HG03097 (cell line): ENCODE measurements at regions not wholly inside any gene's neighbourhood (a gene's known extent, or its start where the extent isn't known, plus 50 kb on each side); places are given as distances from the start of the nearest gene placed in this dataset.
"Not testable (repeated sequence)": the region's sequence is repeated elsewhere in the genome, so short reads cannot be mapped to it uniquely, and the experiment has no call there.

ENCODE experiments used
- ATAC-seq: cut with Tn5 transposase; IDR thresholded peaks from one replicate; pipeline ENCODE4 v1.9.1; 2021; ENCODE audit not compliant: unreplicated experiment, low FRiP score

DNA sequence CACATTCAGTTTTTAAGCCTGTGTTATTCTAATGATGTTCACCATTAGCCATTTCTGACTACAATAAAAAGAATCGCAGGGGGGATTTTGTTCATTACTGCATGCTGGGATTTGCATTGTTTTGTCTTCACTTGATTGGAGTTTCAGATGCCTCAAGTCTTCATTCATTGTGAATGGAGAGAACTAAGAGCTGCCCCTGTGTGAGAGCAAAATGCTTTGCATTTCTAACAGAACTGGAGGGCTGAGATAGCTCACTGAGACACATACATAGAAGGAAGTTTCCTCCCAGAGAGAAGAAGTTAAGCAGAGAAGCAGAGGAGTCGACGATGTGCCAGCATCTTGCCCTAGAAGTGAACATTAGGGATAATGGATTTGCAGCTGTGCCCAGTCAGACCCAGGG, 113.5 kb upstream of the GATB start:
- no peak for ATAC-seq

DNA sequence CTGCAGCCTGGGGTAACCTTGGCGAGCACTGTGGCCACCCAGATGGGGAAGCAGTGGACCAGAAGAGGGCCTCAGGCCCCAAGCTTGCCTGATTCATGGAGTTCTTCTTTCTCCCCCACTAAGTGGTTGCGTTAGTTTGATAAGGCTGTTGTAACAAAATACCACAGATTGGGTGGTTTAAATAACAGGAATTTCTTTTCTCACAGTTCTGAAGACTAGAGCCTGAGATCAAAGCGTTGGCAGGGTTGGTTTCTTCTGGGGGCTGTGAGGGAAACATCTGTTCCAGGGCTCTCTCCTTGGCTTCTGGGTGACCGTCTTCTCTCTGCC, 105.7 kb upstream of the GATB start:
- ATAC-seq: no peak

DNA sequence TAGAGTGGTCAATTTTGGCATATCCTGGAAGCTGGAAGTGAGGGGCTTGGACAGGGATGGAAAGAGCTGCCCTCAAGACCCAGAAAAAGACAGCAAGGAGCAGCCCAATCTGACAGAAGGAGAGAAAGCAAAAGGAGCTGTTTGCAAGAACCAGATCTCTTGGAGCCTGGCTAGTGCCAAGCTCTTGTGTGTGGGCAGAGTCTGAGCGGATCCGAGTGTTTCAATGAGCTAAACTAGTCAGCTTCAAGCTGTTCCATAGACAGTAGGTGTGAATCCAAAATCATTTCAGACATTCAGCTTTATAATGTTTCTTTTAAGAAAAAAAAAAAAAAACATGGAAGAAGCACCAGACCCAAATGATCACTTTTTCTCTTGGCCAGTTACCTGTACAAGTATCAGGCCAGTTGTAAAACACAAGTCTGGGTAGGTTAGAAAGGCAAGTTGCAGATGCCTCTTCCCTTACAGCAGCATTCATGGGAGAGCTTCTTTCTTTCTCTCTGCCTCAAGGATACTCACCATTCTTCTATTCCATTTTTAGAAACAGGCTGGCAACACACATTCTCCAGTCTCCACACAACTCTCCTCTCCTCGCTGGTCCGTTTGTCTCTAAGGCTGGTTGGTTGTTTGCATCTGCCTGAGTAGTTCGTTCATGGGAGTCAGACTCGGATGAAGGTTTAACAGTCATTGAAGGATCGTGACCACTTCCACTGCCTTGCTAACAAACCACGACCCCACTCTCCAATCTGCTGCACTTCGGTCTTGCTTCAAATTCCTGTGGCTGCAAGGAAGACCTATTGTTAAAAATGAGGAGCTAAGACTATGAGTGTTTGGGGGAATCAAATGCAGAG, 105.2 kb upstream of the GATB start:
- no peak for ATAC-seq

DNA sequence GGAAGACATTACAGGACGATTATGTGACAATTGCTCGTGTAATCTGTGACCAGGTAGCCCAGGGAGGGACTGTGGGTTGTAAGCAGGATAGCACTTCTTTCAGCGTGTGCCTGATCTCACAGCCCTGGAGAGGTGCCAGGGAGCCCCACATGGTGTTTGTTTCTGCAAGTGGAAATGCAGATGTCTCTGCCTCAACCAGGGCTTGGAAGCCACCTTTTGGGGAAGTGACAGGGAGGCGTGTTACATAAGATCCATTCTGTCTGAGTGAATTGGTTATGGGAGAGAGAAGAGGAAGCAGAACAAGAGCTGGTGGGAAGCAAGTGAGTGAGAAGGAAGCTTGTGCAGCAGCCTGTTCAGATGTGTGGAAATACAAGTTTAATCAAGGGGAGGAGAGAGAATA, 104.5 kb upstream of the GATB start:
- ATAC-seq: no peak

DNA sequence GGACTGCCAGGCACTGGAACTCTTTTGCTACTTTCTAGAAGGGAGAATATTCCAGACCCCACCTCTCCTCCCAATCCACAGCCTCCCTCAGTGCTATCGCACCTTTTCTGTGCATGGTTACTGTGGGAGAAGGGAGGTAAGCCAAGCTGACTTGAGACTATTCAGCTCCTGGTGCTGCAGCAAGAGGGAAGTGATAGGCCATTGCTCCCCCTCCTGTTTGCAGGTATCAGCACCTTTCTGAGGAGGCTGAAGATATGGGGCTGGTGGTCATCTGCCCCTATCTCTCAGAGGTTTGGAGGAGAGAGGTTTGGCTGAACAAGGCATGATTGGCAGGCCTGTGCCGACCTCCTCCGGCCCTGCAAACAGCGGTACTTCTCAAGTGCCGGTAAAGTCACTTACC, 103.3 kb upstream of the GATB start:
- no peak for ATAC-seq

DNA sequence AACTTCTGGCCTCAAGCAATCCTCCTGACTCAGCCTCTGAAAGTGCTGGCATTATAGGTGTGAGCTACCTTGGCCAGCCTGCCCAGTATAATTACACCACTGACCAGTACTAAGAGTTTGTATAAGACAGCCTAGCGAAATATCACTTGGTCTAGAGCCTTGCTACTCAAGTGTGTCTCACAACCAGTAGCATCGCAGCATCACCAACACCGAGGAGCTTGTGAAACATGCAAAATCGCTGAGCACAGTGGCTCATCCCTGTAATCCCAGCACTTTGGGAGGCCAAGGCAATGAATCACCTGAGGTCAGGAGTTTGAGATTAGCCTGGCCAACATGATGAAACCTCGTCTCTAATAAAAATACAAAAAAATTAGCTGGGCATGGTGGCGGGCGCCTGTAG, 102.0 kb upstream of the GATB start:
- no peak for ATAC-seq

DNA sequence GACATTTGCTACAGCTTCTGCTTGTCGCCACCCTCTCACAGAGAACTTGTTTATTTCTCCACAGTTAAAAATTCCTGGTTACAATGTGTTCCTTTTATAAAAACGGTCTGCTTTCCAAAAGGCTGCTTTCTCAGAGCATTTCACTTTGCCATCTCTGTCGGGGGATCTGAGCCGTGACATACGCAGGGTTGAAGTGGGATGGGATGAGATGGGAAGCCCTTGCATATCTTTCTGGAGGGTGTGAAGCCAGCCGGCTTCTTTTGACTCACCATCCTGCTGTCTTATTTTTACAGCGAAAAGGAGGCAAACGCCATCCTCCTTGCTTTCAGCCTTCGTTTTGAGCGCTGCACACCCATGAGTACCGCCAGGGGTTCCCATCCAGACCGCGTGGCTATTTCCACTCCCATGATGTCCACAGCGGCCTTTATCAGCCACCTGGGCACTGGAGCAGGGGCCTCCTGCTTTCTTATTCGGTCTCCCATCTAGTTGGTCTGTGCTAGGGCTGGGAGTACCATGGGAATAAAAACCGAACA, 99.8 kb upstream of the GATB start:
- no peak for ATAC-seq

DNA sequence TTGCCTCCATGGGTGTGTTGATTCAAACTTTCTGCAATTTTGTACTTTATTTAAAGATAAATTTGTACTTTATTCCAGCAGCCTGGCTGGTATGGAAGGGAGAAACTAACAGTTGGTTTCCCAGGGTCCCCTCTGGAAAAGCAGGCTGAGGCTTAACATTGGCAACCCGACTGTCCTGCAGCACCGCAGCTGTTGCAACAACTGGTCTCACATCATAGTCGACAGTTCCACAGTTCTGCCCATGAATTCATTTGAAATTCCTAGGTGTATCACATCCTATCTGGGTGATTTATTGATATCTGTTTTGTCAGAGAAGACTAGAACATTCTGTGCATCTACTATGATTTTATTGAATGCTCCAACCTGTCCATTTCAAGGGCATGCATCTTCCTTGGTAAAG, 98.8 kb upstream of the GATB start:
- no peak for ATAC-seq

DNA sequence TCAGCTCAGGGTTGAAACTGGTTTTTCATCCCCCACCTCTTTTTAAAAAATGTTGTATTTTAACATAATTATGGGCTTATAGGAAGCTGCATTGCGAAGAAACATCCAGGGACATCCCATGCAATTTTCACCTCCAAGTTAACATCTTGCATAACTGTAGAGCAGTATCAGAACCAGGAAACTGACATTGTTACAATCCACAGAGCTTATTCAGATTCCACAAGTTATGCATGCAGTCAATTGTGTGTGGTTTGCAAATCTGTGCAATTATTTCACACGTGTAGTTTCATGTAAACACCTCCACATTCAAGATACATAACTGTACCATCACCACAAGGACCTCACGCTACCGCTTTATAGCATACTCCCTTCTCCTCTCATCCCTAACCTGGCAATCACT, 97.5 kb upstream of the GATB start:
- no peak for ATAC-seq

DNA sequence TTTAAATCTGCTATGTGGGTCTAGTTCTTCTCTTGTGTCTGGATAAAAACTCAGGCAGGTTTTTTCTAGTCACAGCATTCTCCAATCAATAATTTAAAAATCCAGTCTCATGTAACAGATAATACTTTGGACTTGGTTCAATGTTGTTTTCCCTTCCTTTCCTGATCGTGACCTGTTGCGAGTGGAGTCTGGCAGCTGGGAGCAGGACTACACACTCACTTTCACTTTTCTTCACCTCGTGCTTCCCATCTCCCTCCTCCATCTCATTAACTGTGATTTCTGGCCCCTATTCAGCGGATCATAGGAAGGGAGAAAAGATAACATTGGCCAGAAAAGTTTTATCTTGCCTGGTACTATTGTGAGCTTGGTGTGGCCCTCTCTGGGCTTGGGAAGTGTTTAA, 96.6 kb upstream of the GATB start:
- ATAC-seq: no peak

DNA sequence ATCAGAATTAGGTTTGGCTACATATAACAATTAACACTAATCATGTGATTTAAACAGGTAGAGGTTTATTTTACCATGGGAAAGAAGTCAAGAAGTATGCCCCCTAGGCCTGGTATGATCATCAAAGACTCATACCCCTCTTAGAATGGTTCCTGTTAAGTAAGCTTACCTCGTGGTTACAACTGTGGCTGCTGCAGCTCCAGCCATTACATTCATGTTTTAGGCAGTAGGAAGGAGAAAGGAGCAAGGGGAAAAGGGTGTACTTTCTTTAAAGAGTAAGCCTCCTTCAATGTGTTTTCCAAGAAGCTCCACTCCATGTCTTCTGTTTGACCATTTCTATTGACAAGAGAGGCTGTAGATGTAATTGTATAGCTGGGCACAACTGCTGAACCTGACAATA, 94.9 kb upstream of the GATB start:
- ATAC-seq: no peak

DNA sequence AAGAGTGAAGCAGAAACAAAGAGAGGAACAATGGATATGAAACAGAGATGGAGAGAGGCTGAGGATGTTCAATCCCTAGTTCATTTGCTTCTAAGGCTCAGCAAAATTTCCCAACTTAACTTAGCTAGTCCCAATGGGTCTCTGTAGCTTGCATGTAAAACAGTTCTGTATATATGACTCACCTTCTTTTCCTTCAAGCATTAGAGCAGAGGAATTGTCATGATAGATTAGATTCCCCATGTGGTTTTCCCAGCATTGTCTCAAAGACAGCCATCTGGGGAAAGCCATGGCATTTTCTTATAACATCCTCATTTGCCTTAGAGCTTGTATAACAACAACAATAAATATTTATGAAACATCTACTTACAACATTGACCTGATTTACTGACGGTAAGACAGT, 93.9 kb upstream of the GATB start:
- no peak for ATAC-seq

DNA sequence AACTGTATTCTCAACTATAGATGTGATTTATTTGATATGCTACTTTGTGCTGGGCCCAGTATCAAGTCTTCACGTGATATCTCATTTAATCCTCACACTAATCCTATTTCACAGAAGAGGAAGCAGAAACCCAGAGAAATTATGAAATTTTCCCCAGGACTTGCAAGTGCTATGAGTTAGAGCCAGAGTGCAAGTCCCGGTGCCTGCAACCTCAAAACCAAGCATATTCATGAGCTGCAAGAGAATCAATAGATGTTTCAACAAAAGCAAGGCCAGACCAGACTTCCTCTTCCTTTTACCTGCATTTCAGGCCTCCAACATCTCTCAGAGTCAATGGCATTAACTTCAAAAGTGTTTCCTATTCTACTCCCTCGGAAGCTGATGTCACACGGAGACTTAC, 92.2 kb upstream of the GATB start:
- ATAC-seq: no peak

DNA sequence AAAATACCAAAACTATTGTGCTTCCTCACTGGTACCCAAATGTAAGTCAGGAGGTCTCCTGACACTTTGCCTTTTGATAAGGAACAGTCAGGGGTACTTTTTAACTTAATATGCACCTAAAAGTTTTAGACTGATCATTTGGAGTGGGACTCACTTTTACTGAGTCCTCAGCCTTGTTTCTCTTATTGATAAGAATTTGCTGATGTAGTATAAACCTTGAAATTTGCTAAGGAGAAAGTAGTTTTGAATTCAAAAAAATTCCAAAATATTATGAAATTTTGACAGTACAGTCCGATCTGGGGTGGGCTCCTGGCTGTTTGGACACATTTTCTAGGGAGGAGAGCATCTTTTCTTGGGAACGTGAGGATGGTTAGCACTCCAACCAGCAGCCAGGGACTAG, 91.4 kb upstream of the GATB start:
- ATAC-seq: no peak

DNA sequence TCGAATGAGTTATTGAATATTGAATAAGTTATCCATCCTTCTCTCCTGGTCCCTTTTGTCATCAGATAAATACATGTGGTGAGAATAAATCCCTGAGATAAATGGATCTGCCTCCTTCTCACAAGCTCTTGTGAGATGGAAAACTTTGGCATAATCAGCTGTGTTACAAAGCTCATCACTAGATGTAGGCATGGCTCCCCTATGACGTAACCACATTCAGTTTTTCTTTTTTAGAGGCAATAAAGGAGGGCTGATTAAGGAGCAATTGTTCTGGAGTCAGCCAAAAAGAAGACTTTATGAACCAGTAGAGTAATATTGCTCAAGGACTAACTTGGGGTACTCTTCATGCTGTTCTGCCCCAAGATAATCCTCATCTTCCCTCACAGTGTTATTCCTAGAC, 90.5 kb upstream of the GATB start:
- no peak for ATAC-seq

DNA sequence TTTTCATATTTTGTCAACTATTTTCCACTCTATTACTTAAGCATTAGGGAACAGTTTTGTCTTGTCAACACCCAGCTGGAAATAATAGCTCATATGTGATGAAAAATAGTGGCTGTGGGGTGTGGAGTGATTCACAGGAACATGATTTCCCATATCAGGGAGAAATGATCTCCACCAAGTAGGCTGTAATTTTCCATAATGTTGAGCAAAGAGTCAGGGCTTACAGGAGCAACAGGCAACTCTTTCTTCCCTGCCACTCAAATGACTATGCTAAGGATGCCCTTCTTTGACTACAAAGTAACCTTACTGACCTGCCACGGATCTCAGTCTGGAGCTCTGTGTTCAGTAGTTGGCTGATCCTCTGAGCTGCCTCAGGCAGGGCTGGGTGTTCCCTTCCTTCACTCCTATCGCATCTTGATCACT, 90.0 kb upstream of the GATB start:
- ATAC-seq: no peak

DNA sequence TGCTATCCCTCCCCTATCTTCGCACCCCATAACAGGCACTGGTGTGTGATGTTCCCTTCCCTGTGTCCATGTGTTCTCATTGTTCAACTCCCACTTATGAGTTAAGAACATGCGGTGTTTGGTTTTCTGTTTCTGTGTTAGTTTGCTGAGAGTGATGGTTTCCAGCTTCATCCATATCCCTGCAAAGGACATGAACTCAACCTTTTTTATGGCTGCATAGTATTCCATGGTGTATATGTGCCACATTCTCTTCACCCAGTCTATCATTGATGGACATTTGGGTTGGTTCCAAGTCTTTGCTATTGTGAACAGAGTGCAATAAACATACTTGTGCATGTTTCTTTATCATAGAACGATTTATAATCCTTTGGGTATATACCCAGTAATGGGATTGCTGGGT, 84.7 kb upstream of the GATB start:
- not testable (repeated sequence) for ATAC-seq

DNA sequence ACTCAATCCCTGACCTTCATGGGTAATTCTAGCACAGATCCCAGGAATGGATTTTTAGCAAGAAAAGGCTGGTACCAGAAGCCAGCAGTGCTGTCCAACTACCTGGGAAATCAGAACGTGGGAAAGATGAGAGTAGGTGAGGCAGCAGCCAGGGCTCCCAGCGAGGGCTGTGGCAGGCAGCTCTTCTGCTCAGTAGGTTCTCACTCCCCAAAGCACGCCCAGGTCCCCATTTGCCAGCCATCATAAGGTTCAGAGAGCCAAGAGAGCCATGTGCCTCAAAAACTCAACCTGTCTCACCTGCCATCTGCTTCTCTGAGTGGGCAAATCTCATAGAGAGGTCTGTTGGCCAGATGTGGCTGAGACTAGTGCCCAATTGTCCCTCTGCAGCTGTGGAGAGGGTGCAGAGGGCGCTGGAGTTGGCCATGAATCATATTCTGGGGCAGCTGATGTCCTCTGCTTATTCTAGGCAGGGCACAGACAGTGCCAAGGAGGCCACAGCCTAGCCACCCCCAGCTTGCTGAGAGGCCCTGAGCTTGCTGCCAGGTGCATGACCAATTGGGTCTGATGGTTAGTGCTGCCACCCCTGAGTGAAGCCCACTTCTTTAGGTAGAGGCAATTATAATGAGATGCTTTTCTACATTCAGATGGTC, 81.7 kb upstream of the GATB start:
- no peak for ATAC-seq

DNA sequence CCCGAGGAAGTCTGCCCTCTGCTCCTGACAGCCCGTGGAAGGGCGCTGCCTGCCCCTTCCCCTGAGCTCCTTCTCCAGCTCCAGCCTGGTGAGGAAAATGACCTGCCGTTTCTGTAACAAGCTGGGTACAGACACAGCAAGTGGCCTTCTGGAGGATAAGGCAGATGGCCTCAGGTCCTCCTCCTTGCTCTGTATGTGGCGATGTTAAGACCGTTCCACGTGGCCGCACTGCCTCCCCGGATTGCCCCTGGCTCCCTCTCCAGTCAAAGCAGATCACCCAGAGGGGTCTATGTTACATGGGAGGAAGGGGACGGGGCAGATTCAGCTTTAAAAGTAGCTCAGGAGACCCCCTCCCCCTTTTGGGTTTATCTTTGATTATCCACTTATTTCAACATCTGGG, 80.3 kb upstream of the GATB start:
- no peak for ATAC-seq

DNA sequence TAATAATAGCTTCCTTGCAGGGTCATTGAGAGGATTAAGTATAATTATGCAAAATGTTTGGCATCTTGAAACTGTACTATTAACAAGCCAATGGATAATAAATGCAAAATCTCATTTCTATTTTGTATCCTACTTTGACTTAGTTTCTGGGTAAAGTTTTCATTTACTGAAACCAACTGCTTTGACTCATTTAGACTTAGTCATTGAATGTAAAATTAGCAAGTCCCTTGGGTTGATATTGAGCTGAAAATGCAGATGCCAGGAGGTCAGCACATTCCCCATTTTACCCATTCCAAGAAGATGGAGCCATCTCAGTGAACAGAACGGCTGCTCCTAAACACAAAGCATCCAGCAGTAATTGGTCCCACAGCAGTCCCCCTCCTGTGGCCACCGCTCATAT, 74.7 kb upstream of the GATB start:
- no peak for ATAC-seq

DNA sequence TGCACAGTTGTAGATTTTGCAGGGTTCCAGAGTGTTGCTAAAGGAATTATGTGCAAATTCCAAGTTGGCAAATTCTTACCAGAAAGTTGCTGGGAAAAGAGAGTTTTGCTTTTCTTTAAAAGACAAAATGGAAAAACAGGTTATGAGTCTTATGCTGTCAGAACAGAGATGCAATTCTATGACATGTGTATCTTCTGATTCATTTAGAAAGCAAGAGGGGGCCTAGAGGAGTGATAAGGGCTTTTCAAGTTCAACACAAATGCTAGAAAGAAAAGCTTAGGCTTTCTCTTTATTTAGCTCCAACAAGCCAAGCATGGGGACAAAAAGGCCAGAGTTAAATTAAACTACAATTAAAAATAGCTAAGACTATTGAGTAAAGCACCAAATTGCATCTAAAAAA, 72.4 kb upstream of the GATB start:
- ATAC-seq: no peak

DNA sequence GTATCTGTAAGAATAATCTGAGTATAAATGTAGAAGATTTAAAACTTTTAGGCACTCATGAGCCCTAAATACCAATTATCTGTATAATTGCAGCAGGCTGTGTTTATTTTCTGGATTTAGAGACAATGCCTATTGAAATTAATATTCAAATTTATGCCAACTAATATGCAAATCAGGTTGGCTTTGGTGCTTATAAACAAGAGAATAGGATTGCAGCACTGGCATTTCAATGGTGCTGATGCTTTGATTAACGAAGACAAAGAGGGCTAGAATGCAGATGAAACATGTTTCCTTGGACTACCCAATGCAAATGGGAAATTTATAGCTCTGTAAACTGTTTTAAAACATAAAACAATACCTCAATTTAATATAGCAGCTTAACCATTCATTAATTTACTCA, 70.7 kb upstream of the GATB start:
- ATAC-seq: no peak
